Cardiac fibroblast (primary cell): ENCODE measurements at regions not wholly inside any gene's neighbourhood (a gene's known extent, or its start where the extent isn't known, plus 50 kb on each side); places are given as distances from the start of the nearest gene placed in this dataset.
"Not testable (repeated sequence)": the region's sequence is repeated elsewhere in the genome, so short reads cannot be mapped to it uniquely, and the experiment has no call there.

Experiments used
- DNase-seq, 2 donors: peaks; one replicate each; pipeline versions ENCODE4 v3.0.0 to v3.0.0-alpha.2; 2010; ENCODE audit warnings: low read depth in 2 of 2
- H3K4me3 ChIP-seq, 2 donors: replicated peaks in 1 of 2; 1 replicate in 1 of 2; 2 replicates in 1 of 2; pipeline ENCODE4 v1.5.1; 2011; ENCODE audit warnings: low read depth in 2 of 2, low read length in 2 of 2, mild to moderate bottlenecking in 2 of 2, moderate library complexity in 1 of 2
- CTCF ChIP-seq: IDR thresholded peaks from one replicate; pipeline ENCODE4 v1.5.1; 2011; ENCODE audit warnings: low read depth, mild to moderate bottlenecking, low read length, inconsistent platforms

- H3K4me3 ChIP-seq = no peak overlapping the region
- no peak for DNase-seq
- TF ChIP-seq CTCF = no peak
These were observed 62.1 kb upstream of the HSPA9 start for GRCh38 chr5:138637256-138637655.

DNA sequence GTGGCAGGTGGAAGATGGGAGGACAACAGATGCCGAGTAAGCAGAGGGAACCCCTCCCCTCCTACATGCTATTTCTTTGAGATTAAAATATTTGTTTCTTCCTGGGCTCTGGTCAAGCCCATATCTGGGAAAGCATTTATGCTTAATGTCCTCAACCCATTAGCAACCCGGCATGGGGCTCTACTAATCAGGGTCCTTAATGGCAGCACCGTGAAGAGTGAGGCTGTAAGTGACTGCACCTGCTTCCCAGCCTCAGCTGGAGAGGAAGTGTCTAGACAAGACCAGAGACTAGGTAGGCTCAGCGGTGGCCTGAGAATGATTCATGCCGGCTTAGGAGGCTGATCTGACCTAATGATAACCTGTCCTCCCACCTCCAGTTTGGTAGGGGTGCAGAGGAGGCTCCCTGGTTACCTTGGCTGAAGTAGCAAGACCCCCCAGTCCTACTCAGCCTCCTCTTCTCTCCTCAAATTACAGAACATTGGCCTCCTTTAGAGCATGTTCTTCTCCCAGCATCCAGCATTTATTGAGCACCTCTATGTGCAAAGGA, 61.3 kb upstream of the HSPA9 start:
- no peak for TF ChIP-seq CTCF
- H3K4me3 ChIP-seq = no peak overlapping the region
- DNase-seq = no peak

DNA sequence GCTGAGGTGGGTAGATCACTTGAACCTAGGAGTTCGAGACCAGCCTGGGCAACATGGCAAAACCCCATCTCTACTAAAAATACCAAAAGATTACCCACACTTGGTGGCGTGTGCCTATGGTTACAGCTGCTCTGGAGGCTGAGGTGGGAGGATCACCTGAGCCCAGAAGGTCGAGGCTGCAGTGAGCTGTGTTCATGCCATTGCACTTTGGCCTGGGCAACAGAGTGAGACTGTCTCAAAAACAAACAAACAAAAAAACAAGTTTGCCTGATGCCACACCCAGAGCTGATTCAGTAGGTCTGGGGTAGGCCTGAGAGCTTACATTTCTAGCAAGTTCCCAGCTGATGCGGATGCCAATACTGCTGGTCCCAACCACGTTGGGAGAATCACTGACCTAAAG, 60.5 kb upstream of the HSPA9 start:
- no peak for TF ChIP-seq CTCF
- H3K4me3 ChIP-seq = no peak overlapping the region
- DNase-seq = no peak

GRCh38 chr5:138635265-138635664, 60.1 kb upstream of the HSPA9 start:
- no peak for TF ChIP-seq CTCF
- no peak overlapping the region for H3K4me3 ChIP-seq
- DNase-seq = peak in 1 of 2 donors; percentile 69

DNA sequence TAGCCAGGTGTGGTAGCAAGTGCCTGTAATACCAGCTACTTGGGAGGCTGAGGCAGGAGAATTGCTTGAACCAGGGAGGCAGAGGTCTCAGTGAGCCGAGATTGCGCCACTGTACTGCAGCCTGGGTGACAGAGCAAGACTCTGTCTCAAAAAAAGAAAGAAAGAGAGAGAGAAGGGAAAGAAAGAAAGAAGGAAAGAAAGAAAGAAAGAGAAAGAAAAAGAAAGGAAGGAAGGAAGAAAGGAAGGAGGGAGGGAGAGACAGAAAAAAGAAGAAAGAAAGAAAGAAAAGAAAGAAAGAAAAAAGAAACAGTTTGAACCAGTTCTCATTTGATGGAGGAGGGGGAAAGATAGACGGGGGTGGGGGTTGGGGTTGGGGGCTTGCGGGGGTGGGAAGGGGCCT, 59.6 kb upstream of the HSPA9 start:
- not testable (repeated sequence) for DNase-seq, H3K4me3 ChIP-seq

GRCh38 chr5:138632900-138633489, 57.8 kb upstream of the HSPA9 start:
- TF ChIP-seq CTCF = peak; percentile 47
- DNase-seq = peak; percentile 92
- no peak overlapping the region for H3K4me3 ChIP-seq

GRCh38 chr5:138631096-138631928, 56.1 kb upstream of the HSPA9 start:
- no peak overlapping the region for H3K4me3 ChIP-seq
- no peak for DNase-seq
- no peak for TF ChIP-seq CTCF
